Uterus (tissue), 2 donors: ENCODE measurements at regions not wholly inside any gene's neighbourhood (a gene's known extent, or its start where the extent isn't known, plus 50 kb on each side); places are given as distances from the start of the nearest gene placed in this dataset.

Experiments
- CTCF ChIP-seq, 4 experiments: fragments of 200-600 bp in 2 of 4; fragments of 450-650 bp in 2 of 4; sonication (generic) in 2 of 4; IDR thresholded peaks; one replicate each; pipeline ENCODE4 v1.5.1; 2016 to 2019; ENCODE audit warnings: antibody characterized with exemption in 4 of 4, mild to moderate bottlenecking in 2 of 4, moderate library complexity in 1 of 4
- POLR2A ChIP-seq, 2 donors: fragments of 450-650 bp; IDR thresholded peaks; one replicate each; pipeline ENCODE4 v1.6.1; 2016; ENCODE audit warnings: antibody characterized with exemption in 2 of 2, mild to moderate bottlenecking in 1 of 2, moderate library complexity in 1 of 2

GRCh38 chr7:10723832-10724231 lies 249.8 kb upstream of the PHF14 start:
- TF ChIP-seq CTCF (IDR thresholded peaks at IDR 0.05) (no peak), POLR2A (IDR thresholded peaks at IDR 0.05) (no peak)
